ENCODE measurements at regions not wholly inside any gene's neighbourhood (a gene's known extent, or its start where the extent isn't known, plus 50 kb on each side); places are given as distances from the start of the nearest gene placed in this dataset.

DNA sequence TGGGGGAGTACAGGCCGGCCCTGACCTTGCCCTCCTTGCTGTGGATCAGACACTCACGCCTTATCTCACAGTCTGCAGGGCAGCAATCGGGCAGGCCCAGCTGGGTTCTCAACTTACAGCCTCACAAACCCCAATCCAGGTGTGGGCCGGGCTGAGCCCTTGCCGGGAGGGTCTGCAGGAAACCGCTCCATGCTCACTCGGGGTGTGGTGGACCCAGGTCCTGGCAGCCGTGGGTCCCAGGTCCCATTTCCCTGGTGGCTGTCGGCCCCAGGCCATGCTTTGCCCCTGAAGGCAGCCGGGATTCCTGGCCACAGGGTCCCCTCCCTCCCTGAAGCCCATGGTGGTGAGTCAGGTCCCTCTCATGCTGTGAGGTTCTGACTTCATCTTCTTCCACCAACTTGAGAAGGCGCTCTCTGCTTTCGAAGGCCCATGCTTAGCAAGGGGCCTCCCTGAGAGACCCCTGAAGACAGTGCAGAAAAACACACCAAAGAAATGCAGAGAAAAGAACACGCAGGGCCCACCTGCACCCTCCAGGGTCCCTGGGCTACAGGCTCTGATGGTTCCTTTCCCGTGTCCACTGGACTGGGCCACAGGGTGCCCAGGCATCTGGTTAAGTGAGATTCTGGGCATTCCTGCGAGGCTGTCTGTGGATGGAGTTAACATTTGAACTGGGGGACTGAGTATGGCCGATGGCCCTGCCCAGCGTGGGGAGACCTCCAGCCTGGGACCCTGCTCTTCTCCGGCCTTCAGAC, 588.2 kb downstream of the BRD1 start:
- DNase-seq (ENCODE audit: low spot score), result no peak

DNA sequence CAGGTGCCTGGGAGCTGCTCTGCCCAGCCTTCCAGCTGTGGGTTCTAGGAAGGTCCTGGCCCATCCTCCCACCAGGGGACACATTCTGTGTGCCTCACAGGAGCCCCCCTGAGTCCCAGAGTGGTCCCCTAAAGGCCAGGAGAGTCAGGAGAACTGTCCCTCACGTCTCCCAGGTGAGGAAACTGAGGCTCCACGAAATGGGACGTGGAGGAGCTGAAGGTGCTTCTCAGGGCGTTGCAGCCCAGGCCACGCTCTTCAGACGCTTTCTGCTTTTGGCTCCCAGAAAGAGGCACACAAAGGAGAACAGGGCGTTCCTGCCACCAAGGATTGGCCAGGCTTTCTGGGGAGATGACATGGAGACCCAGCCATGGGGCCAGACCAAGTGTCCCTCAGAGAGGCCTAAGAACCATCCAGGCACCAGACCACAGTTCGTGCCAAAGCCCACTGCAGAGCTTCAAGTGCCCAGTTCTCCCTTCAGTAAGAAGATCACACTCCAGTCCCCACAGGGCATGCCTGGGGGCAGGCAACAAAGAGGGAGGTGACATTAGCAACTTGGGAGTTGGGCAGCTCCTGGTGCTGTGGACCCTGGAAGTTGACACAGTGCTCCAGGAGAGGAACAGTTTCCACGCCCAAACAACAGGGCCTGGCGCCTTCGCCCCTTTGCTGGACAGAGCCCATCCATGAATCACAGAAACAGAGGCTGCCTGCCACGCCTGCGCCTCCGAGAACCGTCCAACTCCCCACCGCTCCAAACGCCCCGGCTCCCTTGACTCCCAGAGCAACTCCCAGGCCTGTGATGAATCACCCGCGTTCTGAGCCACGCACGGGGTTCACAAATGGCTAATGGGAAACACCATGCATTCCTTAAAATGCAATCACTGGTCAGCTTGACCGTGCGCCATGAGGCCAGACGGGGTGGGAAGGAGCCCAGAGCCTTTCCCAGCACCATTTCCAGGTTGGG, 589.2 kb downstream of the BRD1 start:
- DNase-seq (ENCODE audit: low spot score), result no peak

DNA sequence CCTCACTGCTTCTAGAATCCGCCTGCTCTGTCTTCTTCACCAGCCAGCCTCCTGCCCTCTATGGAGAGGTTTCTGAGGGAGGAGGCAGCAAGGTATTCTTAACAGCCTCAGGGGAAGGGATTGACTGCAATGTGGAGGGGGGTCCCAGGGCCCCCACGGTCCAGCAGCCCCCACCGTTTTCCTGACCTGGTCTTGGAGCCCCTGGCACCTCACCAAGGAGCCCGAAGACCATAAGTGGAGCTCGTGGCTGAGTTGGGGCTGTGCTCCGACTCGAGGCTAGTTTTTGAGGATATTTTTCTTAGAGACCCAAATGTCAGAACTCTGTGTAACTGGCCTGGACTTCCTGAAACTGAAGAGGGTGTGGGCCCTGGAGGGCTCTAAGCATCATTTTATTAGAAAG, 590.0 kb downstream of the BRD1 start:
- DNase-seq (ENCODE audit: low spot score), result no peak

DNA sequence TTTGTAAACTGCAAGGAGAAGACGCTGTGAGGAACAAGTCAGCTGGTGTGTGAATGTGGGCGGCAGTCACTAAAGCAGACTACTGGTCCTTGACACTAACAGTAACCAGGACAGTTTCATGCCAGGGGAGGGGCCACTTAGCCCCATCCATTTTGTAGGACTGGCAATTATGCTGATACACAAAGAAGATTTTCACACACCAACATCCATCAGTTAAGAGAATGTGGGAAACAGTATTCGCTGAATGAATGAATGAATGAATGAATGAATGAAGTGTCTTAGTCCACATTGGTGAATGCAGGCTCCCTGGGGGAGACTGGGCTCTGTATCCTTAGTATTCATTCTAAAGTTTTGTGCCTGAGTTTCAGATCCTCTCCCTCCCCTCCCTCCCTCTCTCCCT, 590.4 kb downstream of the BRD1 start:
- DNase-seq (ENCODE audit: low spot score), result no peak

DNA sequence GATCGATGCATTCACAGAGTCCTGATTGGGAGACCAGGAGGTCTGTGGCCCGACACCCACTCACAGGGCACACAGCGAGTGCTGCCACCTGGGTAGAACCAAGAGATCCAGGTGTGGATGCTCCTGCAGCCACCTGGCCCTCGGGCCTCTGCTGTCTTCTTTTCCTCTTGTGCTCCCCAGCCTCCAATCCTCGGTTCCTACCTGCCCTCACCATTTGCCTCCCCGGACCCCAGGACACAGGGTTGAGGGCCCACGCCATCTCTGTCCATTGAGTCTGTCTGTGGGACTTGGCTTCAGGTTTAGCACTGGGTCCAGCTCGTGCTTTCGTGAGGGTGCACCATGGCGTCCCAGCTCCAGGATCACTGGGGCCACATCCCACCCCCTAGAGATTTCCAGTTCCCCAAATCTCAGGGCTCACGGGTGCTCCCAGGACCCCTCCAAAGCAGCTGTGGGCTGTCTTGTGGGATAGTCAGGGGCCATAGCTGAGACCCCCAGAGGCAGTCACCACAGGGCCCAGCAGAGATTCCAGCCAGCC, 591.1 kb downstream of the BRD1 start:
- no peak for DNase-seq (ENCODE audit: low spot score)

DNA sequence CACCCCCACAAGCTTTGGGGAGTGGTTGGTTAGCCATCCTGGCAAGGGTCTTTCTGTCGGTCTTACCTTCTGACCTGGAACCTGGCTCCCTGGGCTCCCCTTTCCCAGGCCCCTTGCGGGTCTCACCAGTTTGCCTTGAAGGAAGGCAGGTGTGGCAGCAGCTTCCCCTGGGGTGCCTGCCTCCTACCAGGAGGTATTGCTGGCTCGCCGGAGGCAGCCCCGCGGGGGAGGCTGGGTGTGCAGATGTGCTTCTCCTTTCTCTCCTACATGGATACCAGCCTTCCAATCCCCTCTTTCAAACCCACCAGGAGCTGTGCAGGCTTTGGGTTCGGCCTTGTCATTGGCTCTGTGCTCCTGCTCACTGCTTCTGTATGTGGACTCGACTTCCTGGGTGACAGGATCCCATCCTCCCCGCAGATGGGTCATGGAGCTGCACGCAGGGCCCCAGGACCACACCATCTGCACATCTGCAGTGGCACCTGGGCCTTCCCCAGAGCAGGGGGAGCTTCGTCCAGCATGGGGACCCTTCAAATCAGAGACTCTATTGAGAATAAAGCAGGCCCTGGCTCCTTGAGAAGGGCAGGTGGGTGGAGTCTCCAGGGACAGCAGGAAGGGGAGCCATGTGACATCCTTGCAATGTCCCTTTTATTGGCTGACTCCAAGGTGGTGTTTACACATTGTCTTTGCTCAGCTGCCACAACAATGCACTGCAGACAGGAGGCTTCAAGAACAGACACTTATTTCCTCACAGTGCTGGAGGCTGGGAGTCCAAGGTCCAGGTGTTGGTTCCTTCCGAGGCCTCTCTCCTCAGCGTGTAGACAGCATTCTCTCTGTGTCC, 592.0 kb downstream of the BRD1 start:
- DNase-seq (ENCODE audit: low spot score), result no peak

DNA sequence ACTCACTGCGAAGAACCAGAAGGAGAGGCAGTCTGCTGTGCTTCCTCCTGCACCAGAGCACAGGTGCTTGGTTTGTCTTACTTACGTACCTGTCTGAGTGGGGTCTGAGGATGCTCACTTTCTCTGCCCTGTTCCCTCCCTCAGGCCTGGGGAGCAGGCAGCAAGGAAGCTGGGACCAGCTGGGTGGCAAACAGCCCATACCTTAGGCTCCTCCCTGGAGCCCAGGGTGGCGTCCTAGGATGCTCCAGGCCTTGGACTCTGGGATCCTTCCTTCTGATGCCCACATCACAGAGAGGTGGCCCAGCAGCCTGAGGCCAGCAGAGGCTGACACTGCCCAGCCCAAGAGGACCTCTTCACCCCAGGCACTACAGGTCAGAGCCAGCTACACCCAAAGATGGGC, 593.2 kb downstream of the BRD1 start:
- no peak for DNase-seq (ENCODE audit: low spot score)

DNA sequence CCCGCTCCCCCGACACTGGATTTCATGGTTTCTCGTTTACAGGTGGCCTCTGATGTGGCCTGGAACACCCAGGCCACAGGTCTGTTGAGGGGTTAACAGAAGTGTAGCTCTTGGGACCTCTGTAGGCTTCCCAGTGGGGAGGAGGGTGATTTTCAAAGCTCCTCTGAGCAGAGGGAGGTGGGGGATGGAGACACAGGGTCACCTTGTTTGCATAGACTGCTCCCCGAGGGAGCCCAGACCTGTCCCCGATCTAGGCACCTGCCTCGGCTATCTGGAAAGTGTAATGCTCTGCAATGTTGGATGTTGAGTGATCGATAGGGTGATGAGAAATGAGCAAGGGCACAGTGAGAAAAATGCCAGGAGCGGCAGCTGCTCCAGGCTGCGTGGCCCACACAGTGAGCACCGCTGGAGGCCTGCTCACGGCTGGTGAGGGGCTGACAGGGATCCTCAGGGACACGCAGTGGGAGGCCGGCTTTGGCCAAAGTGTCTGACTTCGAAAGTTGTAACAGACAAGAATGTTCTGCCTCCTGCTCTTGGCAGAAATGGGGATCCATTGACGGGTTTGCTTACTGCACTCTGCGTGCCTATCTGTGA, 594.1 kb downstream of the BRD1 start:
- DNase-seq (ENCODE audit: low spot score), result no peak

DNA sequence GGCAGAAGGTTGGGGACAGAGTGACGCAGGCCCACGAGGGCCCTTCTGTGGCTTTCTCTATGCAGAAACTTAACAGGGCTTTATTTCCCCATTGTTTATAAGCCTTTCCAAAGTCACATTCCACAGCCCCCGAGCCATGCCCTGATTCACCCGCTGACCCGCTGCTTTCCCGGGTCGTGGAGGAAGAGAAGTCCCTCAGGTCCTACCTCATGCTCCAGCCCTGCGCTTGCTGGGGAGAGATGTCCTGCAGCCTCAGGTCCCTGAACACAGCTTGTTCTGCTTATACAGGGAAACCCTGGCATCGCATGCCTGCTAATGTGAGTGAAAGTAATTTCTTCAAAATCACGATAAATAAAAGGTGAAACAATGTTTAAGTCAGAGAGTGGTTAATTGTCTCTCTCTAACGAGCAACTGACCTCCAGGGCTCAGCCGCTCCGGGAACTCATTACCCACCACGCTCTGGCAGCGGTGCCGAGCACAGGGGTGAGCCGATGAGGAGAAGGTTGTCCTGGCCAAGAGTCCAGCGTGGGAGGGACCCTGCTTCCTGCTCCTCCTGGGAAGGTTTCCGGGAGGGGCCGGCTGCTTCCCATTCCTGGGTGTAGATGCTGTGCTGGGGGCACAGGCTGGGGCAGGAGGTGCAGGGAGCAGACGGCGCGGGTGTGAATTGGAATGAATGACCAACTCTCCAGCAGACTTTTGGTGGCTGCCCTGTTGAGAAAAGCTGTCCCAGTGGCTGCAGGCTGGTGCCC, 595.2 kb downstream of the BRD1 start:
- no peak for DNase-seq (ENCODE audit: low spot score)

DNA sequence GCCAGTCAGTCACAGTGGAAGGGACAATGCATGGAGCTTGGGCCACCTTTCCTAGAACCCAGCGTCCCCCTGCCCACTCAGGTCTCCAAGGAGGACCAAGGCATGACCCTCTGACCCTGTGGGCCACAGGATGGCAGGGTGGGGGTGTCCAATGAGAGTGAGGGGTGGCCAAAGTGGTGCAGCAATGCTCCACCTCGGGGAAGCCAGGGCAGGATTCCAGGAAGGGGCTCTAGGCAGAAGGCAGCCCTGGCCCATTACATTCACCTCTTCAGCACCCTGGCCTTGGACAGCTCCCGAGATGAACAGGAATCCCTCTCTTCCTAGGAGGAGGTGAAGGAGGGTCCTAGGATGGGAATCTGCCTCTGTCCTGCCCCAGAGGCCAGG, 597.5 kb downstream of the BRD1 start:
- no peak for DNase-seq (ENCODE audit: low spot score)

DNA sequence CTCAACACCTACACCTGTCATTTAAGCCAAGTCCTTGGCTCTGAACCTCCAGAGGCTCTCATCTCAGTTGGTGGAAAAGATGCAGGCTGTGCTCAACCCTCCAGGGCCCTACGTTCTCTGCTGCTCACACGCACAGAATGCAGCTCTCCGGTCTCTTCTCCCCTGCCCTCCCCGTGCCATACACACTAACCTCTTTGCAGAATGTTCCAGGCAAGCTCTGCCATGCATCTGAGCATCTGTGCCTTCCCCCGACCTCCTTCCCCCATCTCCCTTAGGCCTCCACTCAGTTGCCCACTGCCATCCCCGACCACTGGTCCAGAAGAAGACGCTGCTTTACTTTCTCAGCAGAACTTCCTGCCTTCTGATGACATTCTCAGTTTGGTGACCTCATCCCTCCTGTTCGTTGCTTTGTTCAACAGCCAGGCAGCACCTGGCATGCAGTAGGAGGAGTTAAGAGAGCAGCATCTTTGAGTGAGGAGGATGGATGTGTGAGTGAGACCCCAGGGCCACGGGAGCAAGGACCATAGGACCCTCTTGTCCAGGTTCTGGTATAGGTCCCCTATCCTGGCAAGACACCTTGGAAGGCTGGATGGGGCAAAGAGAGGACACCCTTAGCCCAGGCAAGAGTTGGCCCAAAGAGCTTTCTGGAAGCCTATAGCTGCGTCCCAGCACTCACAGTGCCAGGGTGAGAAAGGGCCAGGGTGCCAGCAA, 598.0 kb downstream of the BRD1 start:
- DNase-seq (ENCODE audit: low spot score), result no peak

DNA sequence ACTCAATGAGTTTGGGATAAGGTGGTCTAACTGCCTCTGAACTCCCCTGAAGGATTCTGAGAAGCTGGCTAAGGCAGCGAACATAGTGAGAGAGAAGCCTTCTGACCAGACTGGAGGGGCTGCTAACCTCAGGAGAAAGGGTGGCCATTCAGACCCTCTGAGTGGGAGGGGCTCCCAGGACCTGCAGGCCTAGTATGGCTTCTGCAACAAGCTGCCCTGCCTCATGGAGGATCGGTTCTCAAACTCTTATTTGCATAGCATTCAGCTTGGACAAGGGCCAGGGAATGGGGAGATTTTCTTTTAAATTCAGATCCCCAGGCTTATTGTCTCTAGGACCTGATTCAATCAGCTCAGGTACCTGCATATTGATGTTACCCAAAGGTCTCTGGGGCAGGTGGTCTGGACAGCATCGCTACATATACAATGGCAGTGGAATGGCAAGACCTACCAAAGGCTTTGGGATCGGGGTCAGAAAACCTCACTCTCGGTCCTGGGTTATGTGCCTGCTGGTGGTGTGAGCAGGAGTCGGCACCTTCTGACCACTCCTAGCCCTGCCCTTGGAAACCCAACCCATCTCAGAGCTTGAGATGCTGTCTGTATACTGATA, 599.1 kb downstream of the BRD1 start:
- DNase-seq (ENCODE audit: low spot score), result no peak

DNA sequence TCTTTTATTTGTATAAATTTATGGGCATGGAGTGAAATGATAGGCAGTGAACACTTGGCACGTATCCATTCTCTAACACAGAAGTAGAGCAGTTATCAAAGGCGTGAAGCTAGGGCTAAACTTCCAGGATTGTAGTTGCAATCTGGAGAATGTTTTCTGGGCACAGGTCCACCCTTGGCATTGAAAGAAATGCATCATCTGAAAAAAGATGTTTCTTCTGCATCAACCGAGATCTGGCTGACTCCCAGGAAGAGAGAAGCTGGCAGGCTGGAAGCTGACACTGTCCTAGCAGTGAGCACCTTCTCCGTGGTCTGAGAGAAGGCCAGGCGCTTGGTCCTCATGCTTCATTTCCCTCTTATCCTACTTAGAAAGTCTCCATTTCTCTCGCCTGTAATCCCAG, 600.0 kb downstream of the BRD1 start:
- DNase-seq (ENCODE audit: low spot score), result no peak

DNA sequence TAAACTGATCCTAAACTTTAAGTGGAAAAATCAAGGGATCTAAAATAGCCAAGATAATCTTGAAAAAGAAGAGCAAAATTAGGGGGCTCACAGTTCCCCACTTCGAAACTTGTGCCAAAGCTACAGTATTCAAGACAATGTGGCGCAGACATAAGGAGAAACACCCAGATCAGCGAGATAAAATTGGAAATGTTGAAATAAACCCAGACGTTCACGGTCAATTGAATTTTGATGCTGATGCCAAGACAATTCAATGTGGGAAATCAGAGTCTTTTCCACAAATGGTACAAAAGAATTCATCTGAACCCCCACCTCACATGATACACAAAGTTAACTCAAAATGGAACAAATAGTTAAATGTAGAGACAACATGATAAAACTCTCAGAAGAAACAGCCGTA, 601.6 kb downstream of the BRD1 start:
- DNase-seq (ENCODE audit: low spot score), result no peak

DNA sequence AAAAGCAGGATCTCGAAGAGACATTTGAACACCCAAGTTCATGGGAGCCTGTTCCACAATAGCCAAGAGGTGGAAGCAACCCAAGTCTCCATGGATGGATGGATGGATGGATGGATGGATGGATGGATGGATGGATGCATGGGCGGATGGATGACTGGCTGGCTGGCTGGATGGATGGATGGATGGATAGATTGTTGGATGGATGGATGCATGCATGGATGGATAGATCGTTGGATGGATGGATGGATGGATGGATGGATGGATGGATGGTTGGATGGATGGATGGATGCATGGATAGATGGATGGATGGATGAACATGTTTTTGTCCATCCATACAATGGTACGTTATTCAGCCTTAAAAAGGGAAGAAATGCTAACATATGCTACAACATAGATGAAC, 603.4 kb downstream of the BRD1 start:
- DNase-seq (ENCODE audit: low spot score), result no peak

DNA sequence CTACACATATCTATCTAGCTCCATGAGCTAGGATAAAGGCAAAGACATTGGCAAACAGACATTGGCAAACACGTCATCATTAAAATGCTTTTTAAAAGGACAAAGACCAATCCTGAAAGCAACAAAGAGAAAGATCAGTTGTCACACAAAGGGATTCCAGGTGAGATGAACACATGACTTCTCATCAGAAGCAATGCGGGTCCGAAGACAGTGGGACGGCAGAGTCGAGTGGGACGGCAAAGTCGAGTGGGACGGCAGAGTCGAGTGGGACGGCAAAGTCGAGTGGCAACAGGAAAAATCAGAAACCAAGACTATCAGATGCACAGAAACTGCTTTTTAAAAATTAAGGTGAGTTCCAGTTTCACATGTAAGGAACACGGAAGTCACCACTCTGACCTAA, 609.5 kb downstream of the BRD1 start:
- no peak for DNase-seq (ENCODE audit: low spot score)

DNA sequence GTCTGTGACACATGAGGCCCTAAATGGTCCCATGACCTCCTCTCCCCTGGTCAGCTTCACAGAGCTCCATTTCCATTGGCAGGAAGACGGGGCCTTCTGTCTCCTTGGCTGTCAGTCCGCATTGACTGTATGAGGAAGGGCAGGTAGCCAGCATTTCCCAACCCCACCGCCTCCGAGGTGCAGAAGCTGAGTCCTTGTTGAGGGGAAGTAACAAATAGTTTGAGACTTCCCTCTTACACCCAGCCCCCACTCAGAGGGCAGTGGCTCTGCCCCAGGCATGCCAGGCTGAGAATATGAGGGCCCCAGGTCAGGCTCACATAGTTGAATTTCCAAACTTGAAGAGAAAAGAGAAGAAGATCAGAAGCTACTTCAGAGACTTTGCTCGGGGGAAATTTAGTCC, 611.1 kb downstream of the BRD1 start:
- DNase-seq (ENCODE audit: low spot score), result no peak

DNA sequence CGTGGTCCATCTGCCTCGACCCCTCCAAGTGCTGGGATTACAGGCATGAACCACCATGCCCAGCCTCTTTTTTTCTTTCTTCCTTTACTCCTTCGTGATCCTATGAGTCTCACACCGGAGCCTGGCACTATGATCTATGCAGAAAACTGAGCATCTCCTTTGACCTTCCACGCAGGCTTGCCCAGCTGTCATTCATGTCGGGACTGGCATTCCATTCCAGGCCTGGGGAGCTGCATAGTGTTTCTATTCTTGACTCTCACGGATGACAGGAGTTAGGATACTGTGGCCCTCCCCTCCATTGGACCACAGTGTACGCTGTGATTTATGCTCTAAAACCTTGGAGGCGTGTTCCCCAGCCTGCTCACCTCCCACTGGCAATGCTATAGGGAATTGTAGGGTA, 611.8 kb downstream of the BRD1 start:
- no peak for DNase-seq (ENCODE audit: low spot score)

DNA sequence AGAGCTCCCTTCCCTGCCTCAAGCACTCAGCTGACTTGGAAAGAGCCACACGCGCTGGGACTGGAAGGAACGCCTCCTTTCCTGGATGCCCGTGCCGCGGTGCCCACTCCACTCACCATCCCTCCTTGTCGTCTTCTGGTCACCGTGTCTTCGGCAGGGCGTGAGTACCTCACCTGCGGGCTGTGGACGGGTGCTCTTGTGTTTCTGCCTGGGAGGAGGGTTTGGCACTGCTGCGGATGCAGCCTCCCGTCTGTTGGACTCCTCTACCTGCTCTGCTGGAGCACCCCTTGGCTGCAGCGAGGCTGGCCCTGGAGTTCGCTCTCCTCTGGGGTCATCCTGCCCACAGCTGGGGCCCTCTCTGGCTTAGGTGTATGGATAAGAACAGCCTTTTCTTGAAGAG, 612.7 kb downstream of the BRD1 start:
- DNase-seq (ENCODE audit: low spot score), result no peak

DNA sequence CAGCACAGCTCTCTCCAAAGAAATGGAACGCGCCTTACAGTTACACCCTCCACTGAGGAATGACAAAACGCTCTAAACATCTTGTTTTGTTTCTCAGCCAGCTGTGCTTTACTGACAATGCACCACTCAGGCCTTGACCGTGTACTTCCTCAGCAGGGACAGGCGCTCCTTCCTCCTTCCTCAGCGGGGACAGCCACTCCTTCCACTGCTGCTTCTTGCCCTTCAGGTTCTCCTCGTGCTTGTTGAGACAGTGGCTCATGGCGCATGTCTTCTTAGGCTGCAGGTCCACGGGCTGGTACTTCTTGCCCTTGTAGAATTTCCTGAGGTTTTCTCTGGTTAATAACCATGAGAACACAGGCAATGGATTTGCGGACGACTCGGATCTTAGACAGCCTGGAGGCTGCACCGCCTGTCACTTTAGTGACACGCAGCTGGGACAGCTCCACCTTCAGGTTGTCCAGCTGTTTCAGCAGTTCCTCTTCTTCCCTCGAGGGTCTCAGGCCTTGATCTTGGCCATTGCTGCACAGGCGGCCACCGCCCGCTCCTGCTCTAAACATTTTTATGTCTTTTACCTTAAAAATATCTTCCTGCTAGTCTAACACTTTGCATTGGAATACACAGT, 613.8 kb downstream of the BRD1 start:
- no peak for DNase-seq (ENCODE audit: low spot score)

Data from putamen (tissue), 1 donor.